ENCODE measurements at regions not wholly inside any gene's neighbourhood (a gene's known extent, or its start where the extent isn't known, plus 50 kb on each side); places are given as distances from the start of the nearest gene placed in this dataset.

DNA sequence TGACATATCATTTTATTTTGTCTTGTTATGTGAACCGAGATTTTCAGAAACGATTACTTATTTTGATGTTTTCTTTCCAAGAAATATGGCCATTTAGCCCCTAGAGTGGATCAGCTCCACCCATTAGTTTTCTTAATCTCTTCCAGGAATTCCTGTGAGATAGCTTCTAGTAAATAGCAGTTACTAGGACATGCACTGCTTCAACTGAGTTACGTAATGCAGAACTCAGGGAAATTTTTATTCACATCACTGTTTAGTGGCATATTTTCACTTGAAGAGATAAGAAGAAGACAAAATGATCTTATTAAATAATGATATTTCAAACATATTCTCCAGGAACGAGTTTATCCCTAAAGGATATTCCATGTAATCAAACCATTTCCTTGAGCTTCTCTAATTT is 573.5 kb upstream of the CNTNAP5 start:
- TF ChIP-seq, protein P1, sequence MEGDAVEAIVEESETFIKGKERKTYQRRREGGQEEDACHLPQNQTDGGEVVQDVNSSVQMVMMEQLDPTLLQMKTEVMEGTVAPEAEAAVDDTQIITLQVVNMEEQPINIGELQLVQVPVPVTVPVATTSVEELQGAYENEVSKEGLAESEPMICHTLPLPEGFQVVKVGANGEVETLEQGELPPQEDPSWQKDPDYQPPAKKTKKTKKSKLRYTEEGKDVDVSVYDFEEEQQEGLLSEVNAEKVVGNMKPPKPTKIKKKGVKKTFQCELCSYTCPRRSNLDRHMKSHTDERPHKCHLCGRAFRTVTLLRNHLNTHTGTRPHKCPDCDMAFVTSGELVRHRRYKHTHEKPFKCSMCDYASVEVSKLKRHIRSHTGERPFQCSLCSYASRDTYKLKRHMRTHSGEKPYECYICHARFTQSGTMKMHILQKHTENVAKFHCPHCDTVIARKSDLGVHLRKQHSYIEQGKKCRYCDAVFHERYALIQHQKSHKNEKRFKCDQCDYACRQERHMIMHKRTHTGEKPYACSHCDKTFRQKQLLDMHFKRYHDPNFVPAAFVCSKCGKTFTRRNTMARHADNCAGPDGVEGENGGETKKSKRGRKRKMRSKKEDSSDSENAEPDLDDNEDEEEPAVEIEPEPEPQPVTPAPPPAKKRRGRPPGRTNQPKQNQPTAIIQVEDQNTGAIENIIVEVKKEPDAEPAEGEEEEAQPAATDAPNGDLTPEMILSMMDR (conservative IDR thresholded peaks at IDR 0.05 in 1 of 2, IDR thresholded peaks at IDR 0.05 in 1 of 2; ENCODE audit: extremely low read depth in 1 of 2, insufficient read depth in 1 of 2, low read depth in 1 of 2, low read length in 2 of 2): no peak
- no peak for TF ChIP-seq EZH2 (IDR thresholded peaks at IDR 0.05; ENCODE audit: borderline replicate concordance, low read length)
